H1 (cell line): ENCODE measurements at regions not wholly inside any gene's neighbourhood (a gene's known extent, or its start where the extent isn't known, plus 50 kb on each side); places are given as distances from the start of the nearest gene placed in this dataset.

ENCODE experiments used
- HDAC2 ChIP-seq, 2 experiments: fragments of 300-600 bp in 1 of 2; sonication (generic) in 1 of 2; IDR thresholded peaks; 2 replicates each; pipeline ENCODE4 v1.6.1; 2011 to 2012; ENCODE audit warnings: low read depth in 2 of 2, low read length in 2 of 2, mild to moderate bottlenecking in 2 of 2, moderate library complexity in 2 of 2, borderline replicate concordance in 1 of 2, inconsistent platforms in 1 of 2
- JUN ChIP-seq: IDR thresholded peaks from 2 replicates; pipeline ENCODE4 v1.6.1; 2011; ENCODE audit warnings: low read depth, mild to moderate bottlenecking, improper control_type of control experiment, low read length
- POU5F1 ChIP-seq: IDR thresholded peaks from 2 replicates; pipeline ENCODE4 v1.6.1; 2011; ENCODE audit warnings: low read depth, mild to moderate bottlenecking, low read length, moderate library complexity
- RAD21 ChIP-seq, 2 experiments: IDR thresholded peaks in 1 of 2; conservative IDR thresholded peaks in 1 of 2; 2 replicates each; pipeline ENCODE4 v1.6.1; 2011; ENCODE audit warnings: low read depth in 2 of 2, low read length in 2 of 2, improper control_type of control experiment in 1 of 2, inconsistent platforms in 1 of 2, mild to moderate bottlenecking in 1 of 2, moderate library complexity in 1 of 2
- RBBP5 ChIP-seq: IDR thresholded peaks from 2 replicates; pipeline ENCODE4 v1.7.1; 2012; ENCODE audit warnings: low read depth, mild to moderate bottlenecking, inconsistent platforms, low read length, moderate library complexity, borderline replicate concordance
- SAP30 ChIP-seq: fragments of 300-600 bp; sonication (generic); IDR thresholded peaks from 2 replicates; pipeline ENCODE4 v1.7.1; 2012; ENCODE audit warnings: low read length, moderate library complexity, mild to moderate bottlenecking, inconsistent platforms; ENCODE audit not compliant: insufficient read depth, insufficient replicate concordance
- SIN3A ChIP-seq, 2 experiments: IDR thresholded peaks in 1 of 2; conservative IDR thresholded peaks in 1 of 2; 2 replicates each; pipeline ENCODE4 v1.6.1; 2011 to 2012; ENCODE audit warnings: low read length in 2 of 2, improper control_type of control experiment in 1 of 2, low read depth in 1 of 2, mild to moderate bottlenecking in 1 of 2
- TAF1 ChIP-seq: IDR thresholded peaks from 2 replicates; pipeline ENCODE4 v1.6.1; 2011; ENCODE audit warnings: mild to moderate bottlenecking, low read depth, low read length

GRCh38 chr6:164690702-164691500 lies 618.5 kb downstream of the C6orf118 start (continued):
- no peak for TF ChIP-seq POU5F1
- no peak for TF ChIP-seq JUN
- TF ChIP-seq RAD21 (IDR thresholded peaks at IDR 0.05 in 1 of 2, conservative IDR thresholded peaks at IDR 0.05 in 1 of 2; ENCODE audit: low read depth in 2 of 2, low read length in 2 of 2), result no peak
- no peak for TF ChIP-seq SAP30
- TF ChIP-seq TAF1, result no peak
- TF ChIP-seq HDAC2 (IDR thresholded peaks at IDR 0.05; ENCODE audit: borderline replicate concordance in 1 of 2, low read depth in 2 of 2, low read length in 2 of 2), result no peak
- TF ChIP-seq RBBP5, result no peak
- TF ChIP-seq SIN3A (conservative IDR thresholded peaks at IDR 0.05 in 1 of 2, IDR thresholded peaks at IDR 0.05 in 1 of 2; ENCODE audit: low read depth in 1 of 2, low read length in 2 of 2), result no peak
- TF ChIP-seq, all 59 proteins: peak for 0
